ENCODE measurements at regions not wholly inside any gene's neighbourhood (a gene's known extent, or its start where the extent isn't known, plus 50 kb on each side); places are given as distances from the start of the nearest gene placed in this dataset.

DNA sequence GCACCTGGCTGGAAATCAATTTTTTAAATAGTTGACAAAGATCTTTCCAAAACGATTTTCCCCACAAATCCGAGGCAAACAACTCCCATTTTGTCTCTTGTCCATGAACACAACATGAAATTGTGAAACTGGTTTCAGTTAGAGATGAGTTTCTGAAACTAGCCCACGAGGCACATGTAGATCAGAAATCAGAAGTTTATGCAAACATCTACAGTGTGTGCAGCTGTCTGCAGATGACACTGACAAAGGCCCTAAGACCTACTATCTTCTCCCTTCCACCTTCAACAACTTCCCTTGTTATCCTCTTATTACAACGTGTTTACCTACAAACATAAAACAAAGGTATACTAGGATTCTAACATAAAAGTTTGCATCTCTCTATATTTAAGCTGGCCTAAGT, 183.3 kb downstream of the DIRAS2 start:
- 52% methylated on average over 4 of the region's 4 CpGs for WGBS
- Histone ChIP-seq H3K27ac (no peak overlapping the region), H3K4me1 (no peaks in the 10 kb centered on the region), H3K9me3 (no peaks in the 10 kb centered on the region), H3K4me3 (no peak overlapping the region), H3K36me3 (no peaks in the 10 kb centered on the region), H3K27me3 (no peaks in the 10 kb centered on the region)
- TF ChIP-seq EP300 (IDR thresholded peaks at IDR 0.05) = no peak
- TF ChIP-seq CTCF (IDR thresholded peaks at IDR 0.05) = no peak
- no peak for TF ChIP-seq POLR2AphosphoS5 (IDR thresholded peaks at IDR 0.05)
- no peak for TF ChIP-seq POLR2A (IDR thresholded peaks at IDR 0.05)
- DNase-seq (ENCODE audit: low spot score in 2 of 2) = no peak

GRCh38 chr9:90460220-90460619, 182.4 kb downstream of the DIRAS2 start:
- TF ChIP-seq CTCF (IDR thresholded peaks at IDR 0.05) = no peak
- Histone ChIP-seq H3K4me3 (no peak overlapping the region), H3K27ac (no peak overlapping the region), H3K36me3 (no peaks in the 10 kb centered on the region), H3K9me3 (no peaks in the 10 kb centered on the region), H3K4me1 (no peaks in the 10 kb centered on the region), H3K27me3 (no peaks in the 10 kb centered on the region)
- 61% methylated on average over 5 of the region's 7 CpGs for WGBS
- no peak for DNase-seq (ENCODE audit: low spot score in 2 of 2)

GRCh38 chr9:90464978-90465377, 177.6 kb downstream of the DIRAS2 start:
- Histone ChIP-seq H3K4me3 (no peak overlapping the region), H3K27ac (no peak overlapping the region), H3K4me1 (no peaks in the 10 kb centered on the region), H3K9me3 (no peaks in the 10 kb centered on the region), H3K27me3 (no peaks in the 10 kb centered on the region), H3K36me3 (no peaks in the 10 kb centered on the region)
- DNase-seq (ENCODE audit: low spot score in 2 of 2) = no peak
- TF ChIP-seq POLR2AphosphoS5 (IDR thresholded peaks at IDR 0.05) (no peak), CTCF (IDR thresholded peaks at IDR 0.05) (no peak), EP300 (IDR thresholded peaks at IDR 0.05) (no peak), POLR2A (IDR thresholded peaks at IDR 0.05) (no peak)
- WGBS = 42% methylated on average over 2 of the region's 2 CpGs

DNA sequence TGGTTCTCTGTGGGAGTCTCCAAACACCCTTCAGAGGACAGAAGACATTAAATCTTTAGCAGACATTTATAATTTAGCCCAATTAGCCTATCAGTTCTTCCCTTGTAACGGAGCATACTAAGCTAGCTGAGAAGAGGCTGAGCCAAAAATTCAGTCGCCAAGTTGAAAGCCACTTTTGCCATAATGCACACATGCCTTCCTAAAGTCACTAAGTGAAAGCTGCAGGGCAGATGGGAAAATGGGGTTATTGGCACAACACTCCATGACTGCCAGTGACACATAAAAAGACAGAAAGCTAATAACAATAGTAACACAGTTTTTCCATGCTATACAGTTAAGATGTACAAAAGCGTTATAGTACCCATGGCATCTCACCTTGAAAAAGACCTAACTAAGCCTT, 176.2 kb downstream of the DIRAS2 start:
- Histone ChIP-seq H3K4me1 (no peaks in the 10 kb centered on the region), H3K27ac (no peak overlapping the region), H3K27me3 (no peaks in the 10 kb centered on the region), H3K9me3 (no peaks in the 10 kb centered on the region), H3K36me3 (no peaks in the 10 kb centered on the region), H3K4me3 (no peak overlapping the region)
- 71% methylated on average over 3 of the region's 3 CpGs for WGBS
- TF ChIP-seq EP300 (IDR thresholded peaks at IDR 0.05) = no peak
- no peak for TF ChIP-seq POLR2A (IDR thresholded peaks at IDR 0.05)
- no peak for TF ChIP-seq POLR2AphosphoS5 (IDR thresholded peaks at IDR 0.05)
- TF ChIP-seq CTCF (IDR thresholded peaks at IDR 0.05) = no peak
- no peak for DNase-seq (ENCODE audit: low spot score in 2 of 2)

DNA sequence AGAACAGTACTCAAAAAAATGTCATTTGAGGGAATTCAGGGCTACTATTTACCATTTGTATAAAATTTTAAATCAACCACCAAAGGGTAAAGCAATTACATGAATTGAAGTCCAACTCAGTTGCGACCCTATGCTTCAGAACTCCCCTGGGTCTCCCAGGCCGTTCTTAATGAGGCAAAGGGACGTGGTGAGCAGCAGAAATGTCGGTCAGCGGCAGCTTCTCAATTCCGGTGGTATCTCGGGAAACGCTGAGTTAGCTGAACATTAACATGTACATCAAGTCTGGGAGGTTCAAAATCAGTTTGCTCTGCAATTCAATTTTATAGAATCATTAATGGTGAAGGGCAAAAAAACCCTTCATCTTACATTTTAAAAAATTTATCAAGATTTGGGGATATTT, 173.2 kb downstream of the DIRAS2 start:
- no peak overlapping the region for H3K4me3 ChIP-seq
- H3K27me3 ChIP-seq = no peaks in the 10 kb centered on the region
- H3K9me3 ChIP-seq = no peaks in the 10 kb centered on the region
- no peaks in the 10 kb centered on the region for H3K36me3 ChIP-seq
- DNase-seq (ENCODE audit: low spot score in 2 of 2) = no peak
- no peaks in the 10 kb centered on the region for H3K4me1 ChIP-seq
- H3K27ac ChIP-seq = no peak overlapping the region
- 76% methylated on average over 8 of the region's 8 CpGs for WGBS
- TF ChIP-seq CTCF (IDR thresholded peaks at IDR 0.05) (no peak), POLR2A (IDR thresholded peaks at IDR 0.05) (no peak), EP300 (IDR thresholded peaks at IDR 0.05) (no peak), POLR2AphosphoS5 (IDR thresholded peaks at IDR 0.05) (no peak)

Measured in suprapubic skin (tissue), 4 donors.